GM08714 (cell line): ENCODE measurements at regions not wholly inside any gene's neighbourhood (a gene's known extent, or its start where the extent isn't known, plus 50 kb on each side); places are given as distances from the start of the nearest gene placed in this dataset.

Source experiments
- H3K4me3 ChIP-seq: fragments of 200-500 bp; sonication (Bioruptor generic); 2 replicates; pipeline ENCODE4 v1.5.1; 2014; ENCODE audit warnings: mild to moderate bottlenecking, low read length, inconsistent platforms
- ZNF274 ChIP-seq: IDR thresholded peaks from 2 replicates; pipeline ENCODE4 v1.6.1; 2012; ENCODE audit warnings: mild to moderate bottlenecking, low read depth, low read length

- H3K4me3 ChIP-seq = no peak overlapping the region
- no peak for TF ChIP-seq ZNF274
Observed at GRCh38 chr6:23111984-23112383, 542.6 kb downstream of the HDGFL1 start.

DNA sequence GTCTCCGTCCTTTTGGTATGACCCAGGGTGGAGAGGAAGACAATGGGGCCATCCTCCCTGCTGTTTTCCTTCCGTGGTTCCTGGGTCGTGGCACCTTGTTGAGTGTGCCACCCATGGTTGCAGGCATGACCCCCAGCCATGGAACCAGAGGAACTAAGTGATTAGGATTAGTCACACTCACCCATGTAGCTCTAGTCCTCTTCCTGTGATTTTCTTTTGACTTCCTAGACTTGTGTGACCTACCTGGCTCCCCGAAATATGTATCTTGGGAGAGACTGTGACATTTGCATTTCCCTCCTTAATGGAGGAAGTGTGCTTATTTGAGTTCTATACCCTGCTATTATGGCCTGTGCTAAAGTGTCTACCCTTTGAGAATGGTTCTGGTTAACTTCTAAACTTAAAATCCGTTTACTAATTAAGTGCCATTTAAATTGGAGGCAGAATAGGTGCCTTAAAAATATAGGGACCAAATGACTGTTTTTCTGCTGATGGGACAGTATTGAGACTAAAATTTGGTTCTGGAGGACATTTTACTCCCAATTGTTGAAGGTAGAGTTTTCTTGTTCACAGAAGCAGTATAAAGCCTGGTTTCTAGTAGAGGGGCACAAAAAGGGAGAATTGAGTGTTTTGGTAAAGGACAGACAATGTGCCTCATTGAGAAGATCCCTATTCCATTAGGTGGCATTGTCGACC, 545.6 kb downstream of the HDGFL1 start:
- no peak for TF ChIP-seq ZNF274
- no peak overlapping the region for H3K4me3 ChIP-seq

DNA sequence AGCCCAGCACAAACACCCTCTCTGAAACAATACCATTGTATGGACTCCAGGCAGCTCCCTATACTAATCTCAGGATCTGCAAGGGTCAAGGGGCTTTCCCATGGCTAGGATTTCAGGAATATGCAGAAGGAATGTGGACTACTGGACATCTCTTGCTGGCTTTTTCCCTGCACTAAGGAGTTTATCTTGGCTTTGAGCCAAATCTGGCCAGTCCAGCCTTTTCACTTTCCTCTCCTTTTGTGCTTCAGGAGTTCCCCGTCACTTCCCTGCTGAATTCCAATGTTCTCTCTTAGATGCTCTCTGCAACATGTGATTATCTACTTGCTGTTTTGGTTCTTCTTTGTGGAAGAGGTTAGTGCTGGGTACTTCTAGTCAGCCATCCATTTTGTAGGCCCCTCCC, 568.2 kb downstream of the HDGFL1 start:
- TF ChIP-seq ZNF274 = no peak
- H3K4me3 ChIP-seq = no peak overlapping the region

DNA sequence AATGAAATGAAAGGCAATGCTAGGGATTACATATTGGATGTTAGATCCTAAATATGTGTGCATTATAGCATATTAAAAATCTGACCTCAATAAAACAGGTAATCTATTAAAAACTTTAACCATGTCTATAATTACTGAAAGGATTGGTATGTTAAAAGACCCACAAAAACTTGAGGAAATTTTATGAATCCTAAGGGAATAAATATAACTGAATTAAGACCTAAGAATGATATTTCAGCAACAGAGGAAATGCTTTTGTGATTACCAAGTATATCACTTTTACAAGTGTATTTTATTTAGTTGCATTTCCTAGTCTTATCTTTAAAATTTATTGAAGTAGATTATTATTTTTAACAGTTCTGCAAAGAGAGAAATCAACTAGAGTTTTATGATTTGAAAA, 571.5 kb downstream of the HDGFL1 start:
- no peak for TF ChIP-seq ZNF274
- no peak overlapping the region for H3K4me3 ChIP-seq

DNA sequence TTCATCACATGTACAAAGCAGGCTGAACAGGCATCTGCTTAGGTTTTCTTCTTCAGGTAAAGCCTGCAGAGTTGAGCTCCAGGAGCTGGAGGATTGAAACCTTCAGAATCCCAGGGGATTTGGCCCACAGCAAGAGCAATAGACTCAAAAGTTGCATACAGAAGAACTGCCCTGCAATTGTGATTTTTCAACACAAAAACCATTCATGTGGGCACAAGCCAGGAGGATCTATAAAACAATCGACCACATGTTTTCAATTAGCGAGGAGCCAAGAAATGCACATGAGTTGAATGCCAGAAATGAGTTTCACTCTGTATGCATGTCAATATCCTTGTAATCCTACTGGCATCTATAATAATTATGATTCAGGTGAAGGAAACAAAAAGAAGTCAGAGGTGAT, 576.4 kb downstream of the HDGFL1 start:
- TF ChIP-seq ZNF274 = no peak
- no peak overlapping the region for H3K4me3 ChIP-seq

- no peak for TF ChIP-seq ZNF274
- H3K4me3 ChIP-seq = no peak overlapping the region
Observed at GRCh38 chr6:23154159-23154558, 584.8 kb downstream of the HDGFL1 start.

GRCh38 chr6:23170049-23170448, 600.7 kb downstream of the HDGFL1 start:
- H3K4me3 ChIP-seq = no peak overlapping the region
- TF ChIP-seq ZNF274 = no peak

GRCh38 chr6:23173234-23173633, 603.9 kb downstream of the HDGFL1 start:
- no peak for TF ChIP-seq ZNF274
- H3K4me3 ChIP-seq = no peak overlapping the region

- TF ChIP-seq ZNF274 = no peak
- H3K4me3 ChIP-seq = no peak overlapping the region
Observed at GRCh38 chr6:23174781-23175361, 605.5 kb downstream of the HDGFL1 start.

GRCh38 chr6:23175391-23175790, 606.0 kb downstream of the HDGFL1 start:
- TF ChIP-seq ZNF274 = no peak
- H3K4me3 ChIP-seq = no peak overlapping the region

DNA sequence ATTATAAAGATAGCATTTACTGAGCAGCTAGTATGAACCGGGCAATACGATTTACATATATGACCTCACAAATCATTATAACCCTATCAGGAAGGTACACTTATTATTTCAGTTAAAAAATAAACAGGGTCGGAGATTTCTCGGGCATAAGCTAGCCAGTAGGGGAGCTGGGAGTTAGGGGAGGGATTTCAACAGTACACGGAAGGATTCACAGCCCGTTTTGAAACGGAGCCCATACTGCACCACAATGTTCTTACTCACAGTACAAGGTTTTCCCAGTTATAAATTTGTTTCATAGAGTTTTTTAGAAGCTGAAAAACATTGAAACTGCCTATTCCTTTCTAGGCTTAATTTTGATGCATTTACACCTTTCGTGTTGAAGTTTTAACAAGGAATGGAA, 607.1 kb downstream of the HDGFL1 start:
- H3K4me3 ChIP-seq = no peak overlapping the region
- TF ChIP-seq ZNF274 = no peak

DNA sequence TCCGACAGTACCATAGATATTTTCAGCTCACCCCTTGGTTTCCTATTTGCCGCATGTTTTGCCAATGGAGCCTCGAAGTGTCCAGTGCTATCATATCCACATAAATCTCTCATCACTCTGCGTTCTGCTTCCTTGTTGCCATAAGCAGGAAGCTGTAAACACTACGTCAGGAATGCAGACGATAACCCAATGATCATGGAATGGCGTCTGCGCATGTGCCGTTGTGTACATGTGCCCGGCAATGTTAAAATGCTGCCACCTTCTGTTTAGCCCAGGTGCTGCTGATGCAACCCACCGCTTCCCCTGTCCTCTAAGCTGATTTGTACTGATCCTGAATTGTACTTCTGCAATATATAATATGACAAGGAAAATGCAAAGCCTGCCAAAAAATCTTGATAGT, 607.5 kb downstream of the HDGFL1 start:
- no peak for TF ChIP-seq ZNF274
- no peak overlapping the region for H3K4me3 ChIP-seq

DNA sequence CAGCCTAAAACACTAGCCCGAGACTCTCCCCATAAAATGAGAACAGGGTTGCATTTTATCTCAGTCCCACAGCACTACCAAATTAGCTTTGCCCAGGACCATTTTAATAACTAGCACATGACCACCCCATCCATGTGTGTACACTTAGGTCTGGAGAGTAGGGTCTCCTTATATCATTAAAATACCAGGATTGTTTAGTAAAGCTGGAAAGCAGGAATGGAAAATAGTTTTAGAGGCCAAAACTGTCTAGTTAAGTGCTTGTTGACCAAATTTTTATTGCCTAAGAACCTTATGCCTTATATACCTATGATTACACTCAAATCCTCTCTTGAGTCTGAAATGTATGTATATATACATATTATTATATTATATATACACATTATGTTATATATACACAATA, 608.4 kb downstream of the HDGFL1 start:
- no peak for TF ChIP-seq ZNF274
- no peak overlapping the region for H3K4me3 ChIP-seq

GRCh38 chr6:23179994-23180393, 610.6 kb downstream of the HDGFL1 start:
- no peak overlapping the region for H3K4me3 ChIP-seq
- TF ChIP-seq ZNF274 = no peak

GRCh38 chr6:23180504-23181293, 611.3 kb downstream of the HDGFL1 start:
- no peak for TF ChIP-seq ZNF274
- H3K4me3 ChIP-seq = no peak overlapping the region
